Urothelium cell line (cell line): ENCODE measurements at regions not wholly inside any gene's neighbourhood (a gene's known extent, or its start where the extent isn't known, plus 50 kb on each side); places are given as distances from the start of the nearest gene placed in this dataset.
"Not testable (repeated sequence)": the region's sequence is repeated elsewhere in the genome, so short reads cannot be mapped to it uniquely, and the experiment has no call there.

Experiments used
- DNase-seq: peaks from one replicate; pipeline ENCODE4 v3.0.0; 2011; ENCODE audit warnings: low spot score, mixed read lengths
- FAIRE-seq: peaks from 2 replicates; lab custom pipeline; 2011; peaks lifted over from hg19 to GRCh38; lab: Jason Lieb, UNC

DNA sequence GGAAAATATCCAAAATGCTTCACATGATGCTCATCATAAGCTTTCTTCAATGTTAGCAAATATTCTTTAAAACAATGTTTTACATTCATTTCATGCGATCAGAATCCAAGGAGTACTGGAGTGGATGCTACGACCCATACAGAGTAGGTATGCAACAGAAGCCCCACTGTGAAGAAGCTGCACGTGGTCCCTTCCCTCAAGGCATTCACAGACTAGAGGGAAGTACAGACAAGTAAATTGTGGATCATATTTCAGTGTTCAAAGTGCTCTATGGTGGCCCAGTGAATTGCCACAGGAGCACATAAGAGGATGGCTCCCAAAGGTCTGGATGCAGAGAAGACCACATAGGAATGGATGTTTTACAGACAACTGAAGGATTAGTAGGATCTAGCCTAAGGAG is 789.9 kb downstream of the IGSF11 start:
- FAIRE-seq, result no peak

DNA sequence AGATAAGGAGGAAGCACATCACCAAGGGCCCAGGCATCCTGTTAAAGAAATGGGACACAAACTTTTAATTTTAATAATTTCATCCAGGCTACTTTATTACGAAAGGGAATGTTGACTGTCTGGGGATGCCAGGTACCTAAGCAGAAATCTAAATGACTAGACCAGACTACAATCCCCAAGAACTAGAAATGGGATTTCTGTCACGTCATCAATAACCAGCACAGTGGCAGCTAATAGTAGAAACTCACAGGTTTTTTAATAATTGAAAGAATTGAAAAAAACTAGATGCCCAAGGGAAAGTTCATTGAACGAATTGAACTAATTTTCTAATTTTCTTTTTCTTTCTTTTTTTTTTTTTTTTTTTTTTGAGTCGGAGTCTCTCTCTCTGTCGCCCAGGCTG is 789.3 kb downstream of the IGSF11 start:
- DNase-seq, result no peak
- no peak for FAIRE-seq

More for the DNA sequence above, 789.9 kb downstream of the IGSF11 start:
- DNase-seq, result no peak

DNA sequence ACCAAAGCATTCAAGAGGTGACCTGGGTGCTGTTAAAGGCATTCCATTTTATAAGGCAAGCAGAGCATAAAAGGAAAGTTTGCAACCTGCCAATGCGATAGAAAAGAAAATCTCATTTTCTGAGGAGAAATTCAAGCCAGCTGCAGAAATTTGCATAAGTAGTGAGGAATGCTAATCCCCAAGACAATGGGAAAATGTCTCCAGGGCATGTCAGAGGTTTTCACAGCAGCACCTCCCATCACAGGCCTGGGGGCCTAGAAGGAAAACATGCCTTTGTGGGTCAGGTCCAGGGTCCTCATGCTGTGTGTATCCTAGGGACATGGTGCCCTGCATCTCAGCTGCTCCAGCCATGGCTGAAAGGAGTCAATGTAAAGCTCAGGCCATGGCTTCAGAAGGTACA is 775.8 kb downstream of the IGSF11 start:
- FAIRE-seq, DNase-seq: not testable (repeated sequence)

DNA sequence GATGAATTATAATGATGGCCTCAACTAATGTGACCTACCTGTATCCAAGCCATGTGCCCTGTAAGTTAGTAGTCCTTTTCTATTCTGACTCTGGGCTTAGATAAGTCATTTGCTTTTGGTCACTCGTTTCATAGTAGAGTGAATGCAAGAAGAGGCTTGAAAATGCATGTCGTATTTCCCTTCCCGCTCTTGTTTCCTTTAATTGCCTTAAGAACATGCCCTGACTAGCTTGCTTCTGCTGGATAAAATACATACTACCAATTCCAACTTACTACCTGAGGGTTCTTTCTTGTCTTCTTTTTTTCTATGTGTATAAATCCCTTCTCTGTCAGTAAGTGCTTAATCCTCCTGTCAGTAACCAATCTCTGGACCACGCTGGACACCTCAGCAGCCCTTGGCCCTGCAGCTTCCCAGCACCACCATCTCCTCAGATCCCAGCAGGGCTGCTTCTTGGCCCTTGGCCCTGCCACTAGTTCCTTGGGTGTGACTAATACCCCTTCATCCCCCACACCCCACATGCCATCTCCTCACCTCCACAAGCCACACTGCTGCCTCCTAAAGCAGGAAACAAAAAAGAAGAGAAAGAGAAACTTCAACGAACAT is 771.7 kb downstream of the IGSF11 start:
- DNase-seq (peak; percentile 25), FAIRE-seq (no peak)

DNA sequence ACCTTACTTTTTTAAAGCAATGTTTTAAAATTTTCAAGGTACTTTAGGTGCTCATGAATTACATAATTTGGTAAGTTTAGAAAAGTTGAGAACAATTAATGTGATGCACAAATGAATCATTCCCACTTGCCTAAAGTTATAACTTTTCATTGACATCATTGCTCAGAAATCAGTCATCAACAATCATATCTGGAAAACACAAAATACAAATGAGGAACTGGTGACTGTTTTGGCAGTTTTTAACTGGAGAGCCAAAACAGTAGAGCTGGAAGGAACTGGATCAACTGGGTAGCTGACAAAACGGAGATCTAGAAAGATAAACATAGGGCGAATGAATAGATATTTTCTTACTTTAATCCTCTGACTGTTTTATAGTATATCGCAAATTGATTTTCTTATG is 767.1 kb downstream of the IGSF11 start:
- FAIRE-seq (no peak), DNase-seq (no peak)

DNA sequence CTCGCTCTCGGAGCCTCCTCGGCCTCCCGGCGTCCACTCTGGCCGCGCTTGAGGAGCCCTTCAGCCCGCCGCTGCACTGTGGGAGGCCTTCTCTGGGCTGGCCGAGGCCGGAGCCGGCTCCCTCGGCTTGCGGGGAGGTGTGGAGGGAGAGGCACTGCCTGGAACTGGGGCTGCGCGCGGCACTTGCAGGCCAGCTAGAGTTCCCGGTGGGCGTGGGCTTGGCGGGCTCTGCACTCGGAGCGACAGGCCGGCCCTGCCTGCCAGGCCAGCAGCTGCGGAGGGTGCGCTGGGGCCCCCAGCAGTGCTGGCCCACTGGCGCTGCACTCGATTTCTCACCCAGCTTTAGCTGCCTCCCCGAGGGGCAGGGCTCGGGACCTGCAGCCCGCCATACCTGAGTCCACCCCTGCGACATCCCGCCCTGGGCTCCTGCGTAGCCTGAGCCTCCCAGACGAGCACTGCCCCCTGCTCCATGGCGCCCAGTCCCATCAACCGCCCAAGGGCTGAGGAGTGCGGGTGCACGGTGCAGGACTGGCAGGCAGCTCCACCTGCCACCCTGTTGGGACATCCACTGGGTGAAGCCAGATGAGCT is 765.0 kb downstream of the IGSF11 start:
- DNase-seq, result no peak
- no peak for FAIRE-seq

DNA sequence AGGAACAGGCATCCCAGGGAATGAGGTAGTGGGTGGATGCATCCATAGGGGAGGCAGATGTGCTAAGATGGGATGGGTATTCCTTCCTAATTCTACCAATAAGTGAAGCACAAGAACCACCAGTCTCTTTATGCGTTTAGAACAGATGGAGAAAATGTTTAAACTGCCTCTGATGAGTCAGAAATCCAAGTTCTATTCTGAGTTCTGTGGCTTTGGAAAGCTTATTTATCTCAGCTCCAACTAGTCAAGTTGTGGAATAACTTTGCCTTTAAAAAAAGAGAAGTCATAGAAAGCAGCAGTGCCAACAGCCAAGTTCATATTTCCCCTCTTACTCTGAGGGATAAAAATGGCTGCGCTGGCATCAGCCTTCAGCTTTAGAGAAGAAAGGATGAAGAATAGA is 761.7 kb downstream of the IGSF11 start:
- no peak for DNase-seq
- no peak for FAIRE-seq

DNA sequence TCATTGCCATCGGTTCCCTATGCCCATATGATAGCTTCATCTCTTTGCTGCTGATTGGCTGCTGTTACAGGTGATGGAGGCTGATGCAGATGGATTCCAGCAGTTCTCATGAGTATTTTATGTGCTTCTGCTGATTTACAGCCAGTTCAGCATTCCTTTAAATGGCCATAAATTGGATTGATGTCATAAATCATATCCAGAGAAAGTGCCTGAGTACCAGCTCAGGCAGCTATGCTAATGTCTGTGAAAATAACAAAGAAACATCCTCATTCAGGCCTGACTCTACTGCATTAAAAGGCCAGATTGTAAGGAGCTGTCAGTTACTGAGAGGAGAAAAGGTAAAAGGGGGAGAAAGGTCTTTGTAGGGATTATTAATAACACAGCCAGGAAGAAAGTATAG is 756.8 kb downstream of the IGSF11 start:
- DNase-seq (no peak), FAIRE-seq (no peak)

DNA sequence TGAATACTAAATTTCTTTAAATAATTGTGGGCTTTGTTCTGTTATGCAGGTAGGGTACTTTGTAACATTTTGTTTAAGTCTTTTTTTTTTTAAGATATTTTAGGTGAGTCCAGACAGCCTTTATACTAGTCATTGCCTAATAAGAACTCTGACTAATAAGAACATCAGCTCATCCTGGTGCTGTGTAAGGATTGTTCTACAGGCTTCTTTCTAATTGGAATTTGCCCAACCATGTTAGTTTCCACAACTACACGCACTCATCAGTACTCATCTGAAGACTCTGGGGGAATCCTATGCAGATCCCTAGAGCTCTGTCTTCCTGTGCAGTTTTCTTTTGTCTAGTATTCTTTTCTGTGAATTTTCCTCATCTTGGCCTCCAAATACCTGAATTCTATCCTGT is 741.8 kb downstream of the IGSF11 start:
- DNase-seq, result no peak
- FAIRE-seq, result no peak

DNA sequence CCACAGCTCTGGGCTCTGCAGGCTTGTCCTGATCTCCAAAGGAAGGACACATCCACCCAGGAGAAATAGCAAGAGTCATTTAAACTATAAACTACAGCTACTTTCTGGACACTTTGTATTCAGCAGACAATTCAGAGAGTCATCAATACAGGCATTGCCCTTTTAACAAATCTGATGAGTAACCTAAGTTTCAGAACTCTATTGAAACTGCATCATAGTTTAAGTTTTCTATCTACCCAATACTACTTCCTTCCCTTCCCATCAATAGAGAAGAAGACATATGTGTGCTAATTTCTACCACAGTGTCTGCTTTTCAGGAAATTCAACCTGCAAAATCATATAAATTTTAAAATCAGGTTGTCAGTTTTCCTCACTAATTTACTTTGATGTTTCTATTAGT is 736.5 kb downstream of the IGSF11 start:
- DNase-seq (no peak), FAIRE-seq (no peak)

DNA sequence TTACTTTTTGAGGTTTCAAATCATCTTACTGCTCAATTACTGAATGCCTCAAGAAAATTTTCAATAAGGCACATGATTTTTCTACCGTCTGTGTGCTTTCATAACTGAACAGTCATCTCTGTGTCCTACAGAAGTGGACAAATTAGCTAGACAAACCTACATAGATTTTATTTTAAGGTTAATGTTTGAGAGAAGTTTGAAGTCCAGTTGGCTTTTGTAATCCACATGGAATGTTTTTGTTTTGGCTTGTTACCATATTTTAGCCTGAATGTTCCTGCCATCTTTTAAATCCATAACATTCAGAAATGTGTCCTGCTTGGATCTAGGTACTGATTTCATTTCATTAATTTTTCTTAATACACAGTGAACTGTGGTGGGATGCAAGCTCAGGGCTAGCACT is 730.1 kb downstream of the IGSF11 start:
- no peak for DNase-seq
- no peak for FAIRE-seq

DNA sequence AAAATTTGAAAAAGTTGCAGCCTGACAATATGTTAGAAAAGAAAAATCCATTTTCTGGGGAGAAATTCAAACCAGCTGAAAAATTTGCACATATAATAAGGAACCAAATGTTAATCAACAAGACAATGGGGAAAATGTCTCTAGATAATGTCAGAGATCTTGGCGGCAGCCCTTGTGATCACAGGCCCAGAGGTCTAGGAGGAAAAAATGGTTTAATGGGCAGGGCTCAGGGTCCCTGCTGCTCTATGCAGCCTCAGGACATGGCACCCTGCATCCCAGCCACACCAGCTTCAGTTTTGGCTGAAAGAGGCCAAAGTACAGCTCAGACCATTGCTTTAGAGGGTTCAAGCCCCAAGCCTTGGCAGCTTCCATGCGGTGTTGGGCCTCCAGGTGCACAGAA is 701.9 kb downstream of the IGSF11 start:
- FAIRE-seq, result no peak

DNA sequence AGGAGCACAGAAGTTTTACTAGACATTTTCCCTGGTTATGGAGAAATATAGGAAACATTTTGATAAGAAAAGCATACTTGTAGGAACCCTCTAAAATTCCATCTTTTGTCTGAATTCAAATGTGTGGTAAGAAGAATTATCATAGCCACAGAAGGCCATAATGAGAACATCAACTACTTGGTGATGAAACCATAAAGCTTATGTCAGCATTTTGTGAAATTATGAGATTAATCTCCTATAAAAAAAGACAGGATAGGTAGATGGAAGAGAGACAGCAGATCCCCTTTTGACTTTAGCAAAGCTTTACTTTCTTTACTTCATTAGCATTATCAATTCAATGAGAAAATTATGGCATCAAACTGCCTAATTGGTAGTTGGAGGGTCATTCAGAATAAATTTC is 697.0 kb downstream of the IGSF11 start:
- FAIRE-seq, result no peak
- no peak for DNase-seq

More for the DNA sequence above, 701.9 kb downstream of the IGSF11 start:
- no peak for DNase-seq

DNA sequence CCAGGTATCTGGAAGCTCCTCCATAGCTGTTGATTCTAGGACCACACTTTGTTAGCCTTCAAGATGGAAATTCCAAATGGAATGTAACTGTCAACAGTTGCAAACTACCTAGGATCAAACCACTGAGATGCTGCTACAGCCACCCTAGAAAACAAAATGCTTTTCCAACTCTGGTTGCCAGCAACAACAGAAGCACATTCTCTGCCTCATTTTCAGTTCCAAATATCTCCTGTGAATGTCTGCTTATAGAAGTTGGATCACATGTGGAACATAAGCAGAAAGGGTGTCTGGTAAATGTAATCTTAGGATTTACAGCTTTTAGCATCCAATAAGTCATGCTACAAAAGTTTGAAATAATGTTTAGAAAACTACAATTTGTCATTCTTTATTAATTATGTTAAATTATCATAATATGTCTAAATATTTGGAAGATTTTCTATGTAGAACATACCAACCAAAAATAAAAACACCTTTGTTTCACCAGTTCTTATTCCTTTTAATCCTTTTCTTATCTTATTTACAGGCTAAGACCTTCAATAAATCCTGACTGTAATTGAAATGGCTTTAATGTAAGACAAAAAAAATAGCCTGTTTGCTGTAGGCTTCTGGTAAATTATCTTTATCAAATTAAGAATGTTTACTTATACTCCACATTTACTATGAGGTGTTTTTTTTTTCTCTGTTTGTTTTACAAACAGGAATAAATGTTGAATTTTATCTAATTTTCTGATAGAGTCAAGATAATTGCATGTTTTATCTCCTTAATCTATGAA is 687.1 kb downstream of the IGSF11 start:
- DNase-seq (no peak), FAIRE-seq (no peak)

DNA sequence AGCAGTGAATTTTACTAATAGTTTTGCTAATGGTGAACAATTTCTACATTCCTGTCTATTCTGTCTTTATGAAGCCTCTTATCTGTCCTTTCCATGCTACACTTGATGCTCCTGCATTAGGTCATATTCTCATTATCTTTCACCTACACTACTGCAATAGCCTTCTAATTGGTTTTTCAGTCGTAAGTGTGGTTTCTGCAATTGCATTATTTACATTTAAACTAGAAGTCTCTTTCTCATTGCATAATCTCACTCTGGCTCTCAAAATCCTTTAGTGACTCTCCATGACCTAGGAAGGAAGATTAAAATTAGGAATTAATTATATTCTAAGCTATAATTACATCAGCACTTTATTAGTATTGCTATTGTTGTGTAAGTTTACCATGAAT is 686.5 kb downstream of the IGSF11 start:
- FAIRE-seq (no peak), DNase-seq (no peak)

DNA sequence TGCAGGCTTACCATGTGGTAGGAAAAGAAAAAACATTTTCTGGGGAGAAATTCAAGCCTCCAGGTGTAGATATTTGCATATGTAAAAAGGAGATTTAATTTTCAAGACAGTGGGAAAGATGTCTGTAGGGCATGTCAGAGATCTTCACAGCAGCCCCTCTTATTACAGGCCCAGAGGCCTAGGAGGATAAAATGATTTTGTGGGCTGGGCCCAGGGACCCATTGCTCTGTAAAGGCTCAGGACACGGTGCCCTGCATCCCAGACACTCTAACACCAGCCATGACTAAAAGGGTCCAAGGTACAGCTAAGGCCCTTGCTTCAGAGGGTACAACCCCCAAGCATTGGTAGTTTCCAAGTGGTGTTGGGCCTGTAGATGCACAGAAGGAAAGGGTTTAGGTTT is 680.1 kb downstream of the IGSF11 start:
- DNase-seq (no peak), FAIRE-seq (no peak)

DNA sequence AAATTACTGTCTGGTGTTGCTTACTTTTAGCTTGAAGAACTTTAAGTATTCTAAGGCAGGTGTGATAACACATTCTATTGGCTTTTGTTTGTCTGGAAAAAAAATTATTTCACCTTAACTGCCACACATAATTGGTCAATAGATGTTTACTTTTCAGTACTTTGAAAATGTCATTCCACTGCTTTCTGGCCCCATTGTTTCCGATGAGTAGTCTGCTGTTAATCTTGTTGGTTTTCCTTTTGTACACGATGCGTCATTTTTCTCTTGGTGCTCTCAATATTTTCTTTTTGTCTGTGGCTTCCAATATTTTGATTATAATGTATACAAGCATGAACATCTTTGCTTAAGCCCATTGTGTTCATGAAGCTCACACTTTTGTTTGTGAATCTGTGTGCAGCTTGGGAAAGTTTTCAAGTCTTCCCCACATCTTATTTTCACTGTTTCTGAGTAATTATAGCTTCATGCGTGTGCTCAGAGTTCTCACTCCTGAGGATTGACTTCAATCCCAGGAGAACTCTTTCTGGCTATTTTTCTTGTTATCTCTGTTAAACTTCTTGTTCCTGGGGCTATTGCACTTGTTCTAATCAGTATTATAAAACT is 664.7 kb downstream of the IGSF11 start:
- no peak for FAIRE-seq
- no peak for DNase-seq

DNA sequence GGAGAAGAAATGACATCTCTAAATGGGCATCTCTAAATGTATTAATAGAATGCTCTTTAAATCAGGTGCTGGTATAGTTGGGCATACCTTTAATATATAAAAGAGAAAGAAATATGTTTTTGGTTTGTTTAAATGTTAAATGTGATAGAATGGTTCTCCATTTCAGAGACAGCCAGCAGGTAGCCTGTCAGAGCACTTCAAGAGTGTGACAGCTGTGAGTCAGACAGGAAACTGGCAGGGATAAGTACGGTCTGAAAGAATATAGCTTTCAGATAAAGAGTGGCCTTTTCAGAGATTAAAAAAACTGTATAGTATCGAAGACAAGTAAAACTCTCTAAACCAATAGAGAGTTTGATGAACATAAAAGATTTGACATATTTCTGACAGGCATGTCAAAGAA is 654.1 kb downstream of the IGSF11 start:
- DNase-seq (no peak), FAIRE-seq (no peak)

DNA sequence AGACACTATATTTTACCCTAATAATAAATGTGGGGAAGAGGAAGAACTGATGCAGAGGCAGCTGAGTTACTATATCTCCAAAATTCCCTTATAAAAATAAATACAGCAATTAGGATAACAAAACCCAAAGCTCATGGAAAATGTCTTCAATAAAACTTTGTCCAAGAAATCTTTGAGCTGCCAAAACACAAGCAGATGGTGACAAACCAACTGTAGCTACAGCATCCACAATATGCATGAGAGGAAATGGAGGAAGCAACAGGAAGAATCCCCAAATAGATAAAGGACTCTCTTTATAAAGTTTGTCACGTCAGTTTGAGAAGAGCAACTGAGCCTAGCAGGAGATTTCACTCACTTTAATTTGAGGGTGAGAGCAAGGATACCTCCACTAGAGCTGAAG is 638.2 kb downstream of the IGSF11 start:
- FAIRE-seq (no peak), DNase-seq (no peak)

DNA sequence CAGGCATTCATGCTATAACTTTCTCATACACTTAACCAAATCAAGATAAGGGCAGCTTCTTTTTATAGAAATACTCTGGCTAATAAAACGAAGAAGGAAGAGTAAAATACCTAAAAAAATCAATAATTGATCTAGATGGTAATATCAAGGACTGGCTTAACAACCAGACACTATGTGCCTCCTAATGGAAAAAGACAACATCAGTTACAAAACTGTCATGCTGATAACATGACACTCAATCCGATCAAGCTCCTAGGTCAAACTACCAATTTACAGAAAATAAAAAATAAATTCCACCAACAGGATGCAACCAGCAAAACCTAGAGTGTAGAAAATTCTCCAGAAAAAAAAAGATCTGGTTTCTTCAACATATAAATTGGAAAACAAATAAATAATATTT is 634.6 kb downstream of the IGSF11 start:
- no peak for FAIRE-seq
- DNase-seq, result no peak

DNA sequence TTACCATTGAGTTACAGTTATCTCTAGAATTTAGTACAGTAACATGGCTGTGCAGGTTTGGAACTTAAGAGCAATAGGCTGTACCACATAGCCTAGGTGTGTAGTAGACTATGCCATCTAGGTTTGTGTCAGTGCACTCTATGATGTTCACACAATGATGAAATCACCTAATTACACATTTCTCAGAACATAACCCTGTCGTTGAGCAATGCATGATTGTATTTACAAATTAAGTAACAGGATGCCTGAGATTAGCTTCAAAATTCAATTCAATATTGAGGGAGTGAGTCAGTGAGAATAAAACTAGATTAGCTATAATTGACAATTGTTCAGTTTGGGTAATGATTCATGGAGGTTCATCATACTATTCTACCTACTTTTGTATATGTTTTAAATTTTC is 633.8 kb downstream of the IGSF11 start:
- FAIRE-seq (peak; percentile 78), DNase-seq (no peak)

DNA sequence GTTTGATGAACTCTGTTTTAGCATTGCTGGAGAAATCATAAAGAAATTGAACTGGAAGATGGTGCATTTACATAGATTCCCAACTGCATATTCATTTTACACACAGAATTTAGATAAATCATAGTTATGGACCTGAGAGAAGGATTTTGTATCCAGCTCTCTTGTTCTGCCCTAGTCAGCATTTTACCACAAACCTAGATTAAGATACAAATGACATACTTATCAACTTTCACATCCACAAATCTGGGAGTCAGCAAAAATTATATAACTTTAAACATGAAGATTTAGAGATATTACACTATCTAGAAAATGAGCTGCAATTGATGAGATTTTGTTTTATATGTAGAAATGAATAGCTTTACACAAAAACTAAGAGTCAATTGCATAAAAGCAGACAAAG is 632.8 kb downstream of the IGSF11 start:
- no peak for DNase-seq
- no peak for FAIRE-seq
